Right atrium auricular region (tissue), 2 donors: ENCODE measurements at regions not wholly inside any gene's neighbourhood (a gene's known extent, or its start where the extent isn't known, plus 50 kb on each side); places are given as distances from the start of the nearest gene placed in this dataset.

Experiments
- DNase-seq: peaks from one replicate; pipeline ENCODE4 v3.0.0-alpha.2; 2019; ENCODE audit warnings: low spot score
- H3K27ac ChIP-seq, 2 donors: fragments of 200-600 bp; sonication (generic); 1 replicate in 1 of 2; 2 replicates in 1 of 2; pipeline ENCODE4 v1.5.1; 2016 to 2019
- H3K27me3 ChIP-seq, 2 donors: fragments of 200-600 bp; sonication (generic); one replicate each; pipeline versions ENCODE4 v1.5.1 to v1.6.0; 2017 to 2019
- H3K36me3 ChIP-seq: fragments of 200-600 bp; sonication (generic); one replicate; pipeline ENCODE4 v1.5.1; 2016
- H3K4me1 ChIP-seq, 2 donors: fragments of 200-600 bp; sonication (generic); one replicate each; pipeline versions ENCODE4 v1.5.1 to v1.6.0; 2017 to 2019
- H3K4me3 ChIP-seq, 2 donors: fragments of 200-600 bp; sonication (generic); 1 replicate in 1 of 2; 2 replicates in 1 of 2; pipeline ENCODE4 v1.5.1; 2017 to 2019; ENCODE audit warnings: mild to moderate bottlenecking in 1 of 2, moderate library complexity in 1 of 2
- H3K9me3 ChIP-seq, 2 donors: fragments of 200-600 bp; sonication (generic); one replicate each; pipeline ENCODE4 v1.5.1; 2019
- TF ChIP-seq, protein P1 (sequence below), 2 donors: fragments of 200-600 bp; sonication (generic); IDR thresholded peaks; one replicate each; pipeline ENCODE4 v1.5.1; 2019; ENCODE audit warnings: antibody characterized with exemption in 2 of 2

DNA sequence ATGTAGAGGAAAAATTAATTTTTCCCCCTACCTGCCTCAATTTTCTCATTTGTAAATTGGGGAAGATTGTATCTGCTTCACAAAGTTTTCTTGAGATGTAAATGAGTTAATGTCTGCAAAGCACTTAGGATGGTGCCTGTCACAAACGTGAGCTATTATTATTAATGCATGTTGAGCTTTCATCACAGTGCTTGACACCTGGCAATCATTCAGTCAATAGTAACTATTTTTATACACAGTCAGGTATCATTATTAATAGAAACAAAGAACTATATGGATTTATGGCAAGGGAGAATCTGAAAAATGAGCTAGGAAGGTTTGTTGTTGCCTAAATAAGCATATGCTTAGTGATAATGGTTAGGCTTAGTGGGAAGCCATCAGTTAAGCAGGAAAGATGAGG, 238.2 kb upstream of the GRM7 start:
- H3K9me3 ChIP-seq: no peaks in the 10 kb centered on the region
- no peak overlapping the region for H3K27ac ChIP-seq
- TF ChIP-seq, protein P1, sequence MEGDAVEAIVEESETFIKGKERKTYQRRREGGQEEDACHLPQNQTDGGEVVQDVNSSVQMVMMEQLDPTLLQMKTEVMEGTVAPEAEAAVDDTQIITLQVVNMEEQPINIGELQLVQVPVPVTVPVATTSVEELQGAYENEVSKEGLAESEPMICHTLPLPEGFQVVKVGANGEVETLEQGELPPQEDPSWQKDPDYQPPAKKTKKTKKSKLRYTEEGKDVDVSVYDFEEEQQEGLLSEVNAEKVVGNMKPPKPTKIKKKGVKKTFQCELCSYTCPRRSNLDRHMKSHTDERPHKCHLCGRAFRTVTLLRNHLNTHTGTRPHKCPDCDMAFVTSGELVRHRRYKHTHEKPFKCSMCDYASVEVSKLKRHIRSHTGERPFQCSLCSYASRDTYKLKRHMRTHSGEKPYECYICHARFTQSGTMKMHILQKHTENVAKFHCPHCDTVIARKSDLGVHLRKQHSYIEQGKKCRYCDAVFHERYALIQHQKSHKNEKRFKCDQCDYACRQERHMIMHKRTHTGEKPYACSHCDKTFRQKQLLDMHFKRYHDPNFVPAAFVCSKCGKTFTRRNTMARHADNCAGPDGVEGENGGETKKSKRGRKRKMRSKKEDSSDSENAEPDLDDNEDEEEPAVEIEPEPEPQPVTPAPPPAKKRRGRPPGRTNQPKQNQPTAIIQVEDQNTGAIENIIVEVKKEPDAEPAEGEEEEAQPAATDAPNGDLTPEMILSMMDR (IDR thresholded peaks at IDR 0.05): no peak
- no peaks in the 10 kb centered on the region for H3K36me3 ChIP-seq
- H3K4me3 ChIP-seq: no peak overlapping the region
- H3K4me1 ChIP-seq: no peaks in the 10 kb centered on the region
- H3K27me3 ChIP-seq: no peaks in the 10 kb centered on the region
- no peak for DNase-seq

DNA sequence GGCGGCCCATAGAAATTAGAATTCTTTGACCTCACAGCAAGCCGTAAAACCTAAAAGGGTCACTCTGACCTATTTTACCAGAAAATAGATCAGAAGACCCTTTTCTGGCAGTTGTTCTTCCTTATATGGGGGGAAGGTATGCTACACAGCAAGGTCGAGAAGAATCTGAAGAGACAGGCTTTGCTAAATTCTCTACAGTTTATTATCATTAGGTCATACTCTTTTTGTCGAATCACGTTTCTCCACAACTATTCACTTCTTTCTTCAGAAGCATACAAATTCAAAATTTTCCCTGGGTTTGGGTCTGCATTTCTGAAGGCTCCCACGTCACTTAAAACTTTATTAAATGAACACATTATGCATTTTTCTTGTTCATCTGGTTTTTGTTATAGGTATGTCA, 229.5 kb upstream of the GRM7 start:
- no peaks in the 10 kb centered on the region for H3K27me3 ChIP-seq
- H3K4me1 ChIP-seq: no peaks in the 10 kb centered on the region
- no peak overlapping the region for H3K27ac ChIP-seq
- DNase-seq: no peak
- H3K36me3 ChIP-seq: no peaks in the 10 kb centered on the region
- H3K4me3 ChIP-seq: no peak overlapping the region
- no peaks in the 10 kb centered on the region for H3K9me3 ChIP-seq
- TF ChIP-seq, protein P1 (IDR thresholded peaks at IDR 0.05): no peak

DNA sequence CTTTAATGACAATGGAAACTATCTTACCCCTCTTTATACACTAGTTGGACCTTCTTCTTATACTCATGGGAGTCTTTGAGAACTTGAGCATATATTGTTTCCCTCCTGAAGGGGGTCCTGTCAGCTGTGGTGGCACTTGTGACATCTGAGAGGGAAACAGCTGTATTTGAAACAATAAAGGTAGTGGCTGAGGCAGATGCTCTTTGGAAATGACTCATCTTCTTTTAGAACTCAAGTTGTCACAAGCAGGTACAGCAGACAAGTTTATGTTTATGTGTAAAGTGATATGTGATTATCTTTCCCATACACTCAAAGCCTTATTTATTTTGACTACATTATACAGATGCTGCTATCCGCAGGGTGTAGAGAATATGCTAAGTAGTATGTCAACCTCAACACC, 220.0 kb upstream of the GRM7 start:
- Histone ChIP-seq H3K27me3 (no peaks in the 10 kb centered on the region), H3K27ac (no peak overlapping the region), H3K4me3 (no peak overlapping the region), H3K4me1 (no peaks in the 10 kb centered on the region), H3K9me3 (no peaks in the 10 kb centered on the region), H3K36me3 (no peaks in the 10 kb centered on the region)
- no peak for DNase-seq
- TF ChIP-seq, protein P1 (IDR thresholded peaks at IDR 0.05): no peak

DNA sequence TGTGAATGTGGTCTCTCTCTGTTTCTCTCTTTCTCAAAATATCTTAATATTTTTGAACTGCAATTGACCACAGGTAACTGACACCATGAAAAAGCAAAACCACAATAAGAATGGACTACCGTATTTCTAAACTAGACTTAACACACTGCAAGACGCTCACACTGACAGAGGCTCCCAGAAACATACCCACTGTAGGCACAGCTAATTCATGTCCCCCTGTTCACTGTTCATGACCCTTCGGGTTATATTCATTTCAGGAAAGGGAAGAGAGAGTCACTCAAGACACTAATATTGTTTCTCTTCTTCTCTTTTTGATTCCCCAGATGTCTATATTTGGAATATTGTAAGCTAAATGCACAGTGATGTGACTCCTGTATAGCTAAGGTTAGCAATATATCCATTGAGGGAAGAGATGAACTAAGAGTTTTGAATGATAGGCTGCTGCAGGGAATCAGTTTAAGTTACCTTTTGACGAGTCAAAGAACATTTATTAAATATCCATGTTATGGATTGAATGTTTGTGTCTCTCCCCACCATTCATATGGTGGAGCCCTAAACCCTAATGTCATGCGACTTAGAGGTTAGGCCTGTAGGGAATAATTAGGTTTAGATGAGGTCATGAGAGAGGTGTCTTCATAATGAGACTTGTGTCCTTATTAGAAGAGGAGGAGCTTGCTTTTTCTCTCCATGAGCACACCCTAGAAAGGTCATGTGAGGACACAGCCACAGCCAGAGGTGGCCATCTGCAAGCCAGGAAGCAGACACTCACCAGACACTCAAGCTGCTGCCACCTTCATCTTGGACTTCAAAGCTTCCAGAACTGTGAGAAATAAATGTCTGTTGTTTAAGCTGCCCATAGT, 216.6 kb upstream of the GRM7 start:
- no peaks in the 10 kb centered on the region for H3K9me3 ChIP-seq

DNA sequence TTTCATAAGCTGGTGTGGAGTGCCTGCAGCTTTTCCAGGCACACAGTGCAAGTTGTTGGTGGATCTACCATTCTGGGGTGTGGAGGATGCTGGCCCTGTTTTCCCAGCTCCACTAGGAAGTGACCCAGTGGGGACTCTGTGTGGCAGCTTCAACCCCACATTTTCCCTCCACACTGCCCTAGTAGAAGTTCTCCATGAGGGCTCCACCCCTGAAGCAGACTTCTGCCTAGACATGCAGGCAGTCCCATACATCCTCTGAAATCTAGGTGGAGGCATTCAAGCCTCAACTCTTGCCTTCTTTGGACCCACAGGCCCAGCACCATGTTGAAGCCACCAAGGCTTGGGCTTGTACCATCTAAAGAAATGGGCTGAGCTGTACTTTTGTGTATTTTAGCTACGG, 206.2 kb upstream of the GRM7 start:
- H3K4me3 ChIP-seq: no peak overlapping the region
- peaks cover 0 to 16% of the 10 kb centered on the region in 2 donors for H3K9me3 ChIP-seq
- TF ChIP-seq, protein P1 (IDR thresholded peaks at IDR 0.05): no peak

More for the DNA sequence above, 216.6 kb upstream of the GRM7 start:
- Histone ChIP-seq H3K4me1 (no peaks in the 10 kb centered on the region), H3K27me3 (no peaks in the 10 kb centered on the region), H3K36me3 (no peaks in the 10 kb centered on the region), H3K4me3 (no peak overlapping the region), H3K27ac (no peak overlapping the region)
- TF ChIP-seq, protein P1 (IDR thresholded peaks at IDR 0.05): no peak
- DNase-seq: no peak

DNA sequence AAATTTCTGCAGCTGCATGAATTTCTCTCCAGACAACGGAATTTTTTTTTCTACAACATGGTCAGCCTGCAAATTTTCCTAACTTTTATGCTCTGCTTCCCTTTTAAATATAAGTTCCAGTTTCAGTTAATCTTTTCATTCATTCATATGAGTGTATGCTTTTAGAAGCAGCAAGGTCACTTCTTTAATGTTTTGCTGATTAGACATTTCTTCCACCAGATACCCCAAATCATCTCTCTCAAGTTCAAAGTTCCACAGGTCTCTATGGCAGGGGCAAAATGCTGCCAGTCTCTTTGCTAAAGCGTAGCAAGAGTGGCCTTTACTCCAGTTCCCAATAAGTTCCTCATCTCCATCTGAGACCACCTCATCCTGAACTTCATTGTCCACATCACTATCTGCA, 205.6 kb upstream of the GRM7 start:
- DNase-seq: no peak
- Histone ChIP-seq H3K27ac (no peak overlapping the region), H3K9me3 (peaks cover 0 to 16% of the 10 kb centered on the region in 2 donors), H3K4me1 (no peaks in the 10 kb centered on the region), H3K27me3 (no peaks in the 10 kb centered on the region), H3K4me3 (no peak overlapping the region), H3K36me3 (no peaks in the 10 kb centered on the region)
- TF ChIP-seq, protein P1 (IDR thresholded peaks at IDR 0.05): no peak

More for the DNA sequence above, 206.2 kb upstream of the GRM7 start:
- Histone ChIP-seq H3K27ac (no peak overlapping the region), H3K4me1 (no peaks in the 10 kb centered on the region), H3K36me3 (no peaks in the 10 kb centered on the region), H3K27me3 (no peaks in the 10 kb centered on the region)
- DNase-seq: no peak
